ENCODE measurements at regions not wholly inside any gene's neighbourhood (a gene's known extent, or its start where the extent isn't known, plus 50 kb on each side); places are given as distances from the start of the nearest gene placed in this dataset.

GRCh38 chr6:68189217-68189815 is 445.8 kb upstream of the ADGRB3 start (continued):
- TF ChIP-seq CHD7 (IDR thresholded peaks at IDR 0.05; ENCODE audit: low read depth, low read length) (no peak), C11orf30 (IDR thresholded peaks at IDR 0.05; ENCODE audit: low read depth) (peak; percentile 89), GATAD2A (IDR thresholded peaks at IDR 0.05) (no peak), ZNF696 (CRISPR knock-in tag; conservative IDR thresholded peaks at IDR 0.05) (no peak), BDP1 (IDR thresholded peaks at IDR 0.05; ENCODE audit: insufficient read depth, insufficient read length) (no peak), MAFF (IDR thresholded peaks at IDR 0.05; ENCODE audit: low read length) (peak; percentile 92), ETS2 (tag; IDR thresholded peaks at IDR 0.05; ENCODE audit: borderline replicate concordance, poor library complexity, severe bottlenecking) (no peak), ZNF133 (CRISPR knock-in tag; IDR thresholded peaks at IDR 0.05) (no peak), RNF219 (CRISPR knock-in tag; IDR thresholded peaks at IDR 0.05) (no peak), ZNF347 (CRISPR knock-in tag; IDR thresholded peaks at IDR 0.05; ENCODE audit: low read depth) (no peak), ZNF444 (CRISPR knock-in tag; IDR thresholded peaks at IDR 0.05) (no peak)

Data from K562 (cell line).